Uterus (tissue), 3 donors: ENCODE measurements at regions not wholly inside any gene's neighbourhood (a gene's known extent, or its start where the extent isn't known, plus 50 kb on each side); places are given as distances from the start of the nearest gene placed in this dataset.

Experiments
- DNase-seq, 2 donors: peaks; one replicate each; pipeline ENCODE4 v3.0.0-alpha.2; 2019 to 2020
- H3K27ac ChIP-seq, 2 donors: fragments of 200-600 bp; sonication (generic); 1 replicate in 1 of 2; 2 replicates in 1 of 2; pipeline ENCODE4 v1.5.1; 2016 to 2018
- H3K27me3 ChIP-seq, 2 donors: fragments of 200-600 bp; sonication (generic); one replicate each; pipeline ENCODE4 v1.5.1; 2018 to 2019; ENCODE audit warnings: control low read depth in 1 of 2
- H3K36me3 ChIP-seq, 2 donors: fragments of 200-600 bp; sonication (generic); one replicate each; pipeline ENCODE4 v1.5.1; 2019; ENCODE audit warnings: control low read depth in 1 of 2
- H3K4me1 ChIP-seq, 2 donors: fragments of 200-600 bp; sonication (generic); one replicate each; pipeline ENCODE4 v1.5.1; 2018 to 2019; ENCODE audit warnings: control low read depth in 1 of 2
- H3K4me3 ChIP-seq, 2 donors: fragments of 200-600 bp; sonication (generic); 1 replicate in 1 of 2; 2 replicates in 1 of 2; pipeline ENCODE4 v1.5.1; 2018 to 2019; ENCODE audit warnings: mild to moderate bottlenecking in 1 of 2
- H3K9me3 ChIP-seq, 2 donors: fragments of 200-600 bp; sonication (generic); one replicate each; pipeline ENCODE4 v1.5.1; 2019; ENCODE audit warnings: control low read depth in 1 of 2
- CTCF ChIP-seq, 4 experiments: fragments of 200-600 bp in 2 of 4; fragments of 450-650 bp in 2 of 4; sonication (generic) in 2 of 4; IDR thresholded peaks; one replicate each; pipeline ENCODE4 v1.5.1; 2016 to 2019; ENCODE audit warnings: antibody characterized with exemption in 4 of 4, mild to moderate bottlenecking in 2 of 4, moderate library complexity in 1 of 4
- POLR2A ChIP-seq, 2 donors: fragments of 450-650 bp; IDR thresholded peaks; one replicate each; pipeline ENCODE4 v1.6.1; 2016; ENCODE audit warnings: antibody characterized with exemption in 2 of 2, mild to moderate bottlenecking in 1 of 2, moderate library complexity in 1 of 2
- intact Hi-C: fragments of 100-400 bp; cut with DNase I; formaldehyde crosslinking; loops from one replicate; pipeline ENCODE4 v1.15.1; 2023; ENCODE audit warnings: low total_unique reads
- donor health status: DM: yes; HTN: yes; CAD: no.

DNA sequence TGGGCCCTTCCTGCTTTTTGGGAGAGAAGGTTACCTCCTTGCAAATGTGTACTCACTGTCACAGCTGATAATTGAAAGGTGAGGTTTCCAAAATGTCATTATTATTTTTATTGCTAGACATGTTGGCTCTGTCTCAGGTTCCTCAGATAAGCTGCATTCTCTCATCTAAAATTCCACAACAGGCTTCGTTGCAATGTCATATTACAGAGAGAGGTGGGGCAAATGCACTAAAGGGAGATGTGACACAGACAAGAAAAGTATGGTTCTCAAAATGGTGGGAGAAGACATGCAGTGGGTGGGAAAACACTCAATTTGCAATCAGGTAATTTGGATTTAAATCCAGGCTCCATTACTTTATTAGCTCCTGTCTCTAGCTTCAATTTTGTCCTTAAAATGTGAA lies 256.4 kb upstream of the POU3F2 start:
- H3K9me3 ChIP-seq: no peaks in the 10 kb centered on the region
- H3K27ac ChIP-seq: no peak overlapping the region
- H3K4me3 ChIP-seq: no peak overlapping the region
- H3K36me3 ChIP-seq: no peaks in the 10 kb centered on the region
- intact Hi-C loops: no loop called here
- DNase-seq: no peak
- no peaks in the 10 kb centered on the region for H3K4me1 ChIP-seq
- TF ChIP-seq POLR2A (IDR thresholded peaks at IDR 0.05) (no peak), CTCF (IDR thresholded peaks at IDR 0.05) (no peak)
- no peaks in the 10 kb centered on the region for H3K27me3 ChIP-seq

DNA sequence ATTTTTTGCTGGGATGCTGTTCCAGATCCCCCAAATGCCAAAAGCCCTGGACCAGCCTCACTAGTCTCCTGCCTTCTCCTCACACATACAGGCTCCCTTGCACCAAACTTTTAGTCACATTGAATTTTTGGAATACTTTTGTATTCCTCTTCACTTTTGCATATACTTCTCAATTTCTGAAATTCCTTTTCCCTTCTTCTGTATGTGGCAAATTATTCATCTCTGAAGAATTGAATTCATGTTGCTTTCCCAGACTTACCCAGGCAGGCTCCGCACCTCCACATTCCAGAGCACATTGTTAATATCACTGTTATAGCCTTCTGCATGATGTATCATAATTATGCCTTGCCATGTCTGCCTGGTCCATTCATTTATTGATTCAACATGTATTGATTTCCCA lies 255.3 kb upstream of the POU3F2 start:
- no peak for TF ChIP-seq POLR2A (IDR thresholded peaks at IDR 0.05)
- no peak for TF ChIP-seq CTCF (IDR thresholded peaks at IDR 0.05)
- Histone ChIP-seq H3K36me3 (no peaks in the 10 kb centered on the region), H3K27me3 (no peaks in the 10 kb centered on the region), H3K9me3 (no peaks in the 10 kb centered on the region), H3K27ac (no peak overlapping the region), H3K4me1 (no peaks in the 10 kb centered on the region), H3K4me3 (no peak overlapping the region)
- no peak for DNase-seq
- intact Hi-C loops: no loop called here

DNA sequence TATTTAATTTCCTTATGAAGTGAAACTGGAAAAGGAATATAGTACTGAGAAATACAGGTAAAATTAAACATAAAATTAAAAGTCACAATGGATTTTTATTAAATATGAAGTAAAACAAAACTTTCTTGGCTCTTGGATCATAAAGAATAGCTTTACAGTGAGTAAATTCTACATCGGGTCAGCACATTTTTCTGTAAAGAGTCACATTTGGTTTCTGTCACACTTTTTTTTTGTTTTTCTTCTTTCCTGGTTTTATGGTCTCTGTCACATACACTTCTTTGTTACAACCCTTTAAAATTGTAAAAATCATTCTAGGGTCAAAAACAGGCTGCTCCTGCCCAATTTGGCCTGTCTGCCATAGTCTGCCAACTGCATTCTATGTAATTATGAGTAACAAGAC lies 254.4 kb upstream of the POU3F2 start:
- Histone ChIP-seq H3K36me3 (no peaks in the 10 kb centered on the region), H3K9me3 (no peaks in the 10 kb centered on the region), H3K27ac (no peak overlapping the region), H3K27me3 (no peaks in the 10 kb centered on the region), H3K4me3 (no peak overlapping the region), H3K4me1 (no peaks in the 10 kb centered on the region)
- no peak for TF ChIP-seq CTCF (IDR thresholded peaks at IDR 0.05)
- TF ChIP-seq POLR2A (IDR thresholded peaks at IDR 0.05): no peak
- intact Hi-C loops: no loop called here
- DNase-seq: no peak

GRCh38 chr6:98581705-98582104 lies 252.7 kb upstream of the POU3F2 start:
- H3K27me3 ChIP-seq: no peaks in the 10 kb centered on the region
- TF ChIP-seq CTCF (IDR thresholded peaks at IDR 0.05) (no peak), POLR2A (IDR thresholded peaks at IDR 0.05) (no peak)
- intact Hi-C loops: no loop called here
- H3K27ac ChIP-seq: no peak overlapping the region
- H3K4me1 ChIP-seq: no peaks in the 10 kb centered on the region
- no peaks in the 10 kb centered on the region for H3K9me3 ChIP-seq
- DNase-seq: no peak
- no peaks in the 10 kb centered on the region for H3K36me3 ChIP-seq
- no peak overlapping the region for H3K4me3 ChIP-seq

DNA sequence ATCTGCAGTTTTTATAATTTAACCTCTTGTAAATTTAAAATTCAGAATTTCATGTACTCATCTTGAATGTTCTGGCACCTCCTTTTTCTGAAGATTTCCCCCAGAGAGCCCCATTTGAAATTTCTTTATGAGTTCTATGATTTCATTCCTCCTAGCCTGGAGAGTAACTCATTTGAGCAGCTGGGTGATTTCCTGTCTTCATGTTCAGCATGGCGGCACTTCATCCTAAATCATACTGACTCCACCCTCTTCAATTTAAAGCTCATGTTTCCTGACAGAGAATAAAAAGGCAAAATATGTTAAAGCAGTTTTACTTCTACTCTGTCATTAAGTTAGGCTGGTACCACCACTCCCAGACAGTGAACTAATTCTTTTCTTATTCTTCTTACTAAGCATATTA lies 250.9 kb upstream of the POU3F2 start:
- H3K9me3 ChIP-seq: no peaks in the 10 kb centered on the region
- TF ChIP-seq POLR2A (IDR thresholded peaks at IDR 0.05) (no peak), CTCF (IDR thresholded peaks at IDR 0.05) (no peak)
- intact Hi-C loops: no loop called here
- H3K4me1 ChIP-seq: no peaks in the 10 kb centered on the region
- no peaks in the 10 kb centered on the region for H3K36me3 ChIP-seq
- no peak overlapping the region for H3K27ac ChIP-seq
- no peak for DNase-seq
- H3K27me3 ChIP-seq: no peaks in the 10 kb centered on the region
- H3K4me3 ChIP-seq: no peak overlapping the region
